Panc1 (cell line): ENCODE measurements at regions not wholly inside any gene's neighbourhood (a gene's known extent, or its start where the extent isn't known, plus 50 kb on each side); places are given as distances from the start of the nearest gene placed in this dataset.

Experiments used
- ATAC-seq: fragments of 200-7000 bp; cut with Tn5 transposase; 2 replicates; pipeline ENCODE4 v1.9.1; 2020; ENCODE audit warnings: mild to moderate bottlenecking, moderate library complexity
- BruUV-seq: library from RNA; stranded (reverse); fragments of 400-500 nt; replicated peaks from 2 replicates; lab custom pipeline; 2021; lab: Mats Ljungman, UMichigan
- CTCF ChIA-PET: fragments of 300-600 bp; sonication (Branson Sonifier 250); formaldehyde crosslinking; loops from one replicate; lab custom pipeline; 2022; ENCODE audit warnings: antibody characterized with exemption; lab: Charles Lee
- POLR2A ChIA-PET: fragments of 300-600 bp; sonication (Branson Sonifier 250); formaldehyde crosslinking; loops from one replicate; lab custom pipeline; 2022; ENCODE audit warnings: antibody characterized with exemption; lab: Charles Lee
- DNase-seq: peaks from one replicate; pipeline ENCODE4 v3.0.0-alpha.2; 2010; ENCODE audit warnings: low read depth, low spot score
- H3K27ac ChIP-seq: 2 replicates; pipeline ENCODE4 v1.5.1; 2011; ENCODE audit warnings: mild to moderate bottlenecking, low read length, inconsistent platforms
- H3K27me3 ChIP-seq: fragments of 200-500 bp; sonication (Bioruptor generic); 2 replicates; pipeline ENCODE4 v1.6.0; 2014; ENCODE audit warnings: low read length, inconsistent platforms; ENCODE audit not compliant: control insufficient read depth, insufficient read depth
- H3K36me3 ChIP-seq: fragments of 200-500 bp; sonication (Bioruptor generic); 2 replicates; pipeline ENCODE4 v1.5.1; 2014; ENCODE audit warnings: inconsistent platforms, mild to moderate bottlenecking, low read length, moderate library complexity; ENCODE audit not compliant: control insufficient read depth, insufficient read depth
- H3K4me1 ChIP-seq: 2 replicates; pipeline ENCODE4 v1.5.1; 2011; ENCODE audit warnings: inconsistent platforms, mild to moderate bottlenecking, low read length, moderate library complexity; ENCODE audit not compliant: control insufficient read depth, insufficient read depth
- H3K4me3 ChIP-seq, 2 experiments: 2 replicates each; pipeline ENCODE4 v1.5.1; 2011 to 2012; ENCODE audit warnings: low read depth in 2 of 2, low read length in 2 of 2, mild to moderate bottlenecking in 2 of 2, inconsistent platforms in 1 of 2, moderate library complexity in 1 of 2
- H3K9me3 ChIP-seq: fragments of 200-500 bp; sonication (Bioruptor generic); 2 replicates; pipeline ENCODE4 v1.5.1; 2014; ENCODE audit warnings: low read depth, mild to moderate bottlenecking, inconsistent platforms, low read length, moderate library complexity; ENCODE audit not compliant: control insufficient read depth, insufficient read depth
- POLR2AphosphoS5 ChIP-seq: IDR thresholded peaks from 2 replicates; pipeline ENCODE4 v1.6.1; 2012; ENCODE audit warnings: mild to moderate bottlenecking, low read depth, low read length, moderate library complexity
- SIN3A ChIP-seq: IDR thresholded peaks from 2 replicates; pipeline ENCODE4 v1.6.1; 2012; ENCODE audit warnings: low read depth, mild to moderate bottlenecking, low read length, moderate library complexity, borderline replicate concordance; ENCODE audit not compliant: insufficient read depth
- TCF7L2 ChIP-seq: IDR thresholded peaks from 2 replicates; pipeline ENCODE4 v1.6.1; 2011; ENCODE audit warnings: mild to moderate bottlenecking, low read depth, low read length, inconsistent platforms
- in situ Hi-C: cut with HindIII; loops from 2 replicates; pipeline ENCODE4 v1.10.0; 2016; ENCODE audit warnings: low sequenced_read_pairs, low pct_unique_long_range_greater_than_20kb
- intact Hi-C: fragments of 100-400 bp; cut with micrococcal nuclease; formaldehyde crosslinking; loops from one replicate; pipeline ENCODE4 v1.10.0; 2022; ENCODE audit not compliant: unreplicated experiment
- TF ChIP-seq, protein P1 (sequence below): fragments of 450-650 bp; IDR thresholded peaks from 2 replicates; pipeline ENCODE4 v1.5.1; 2017; ENCODE audit warnings: mild to moderate bottlenecking
- TF ChIP-seq, protein P2 (sequence below), 2 experiments: IDR thresholded peaks; 2 replicates each; pipeline ENCODE4 v1.6.1; 2011 to 2012; ENCODE audit warnings: low read depth in 2 of 2, control low read depth in 1 of 2, low read length in 1 of 2, mild to moderate bottlenecking in 1 of 2, moderate library complexity in 1 of 2; ENCODE audit not compliant: insufficient read depth in 1 of 2

DNA sequence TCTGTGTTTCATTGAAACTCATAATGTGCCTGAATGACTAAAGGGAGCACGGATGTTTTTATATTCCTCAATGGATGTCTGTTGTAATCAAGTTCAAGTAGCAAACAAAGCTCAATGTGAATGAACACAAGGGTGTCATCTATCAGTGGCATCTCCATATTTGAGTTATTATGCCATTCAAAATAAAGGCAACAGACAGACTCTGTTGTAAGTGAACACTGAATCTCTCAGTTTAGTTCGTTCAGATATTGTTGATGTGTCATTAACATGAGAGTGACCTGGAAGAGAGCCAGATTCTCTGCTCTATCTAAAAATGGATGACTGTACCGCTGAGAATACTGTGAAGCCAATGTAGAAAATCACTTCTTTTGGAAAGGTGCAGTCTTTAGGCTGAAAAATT, 118.7 kb downstream of the NUP35 start:
- BruUV-seq: no TSS peak
- Histone ChIP-seq H3K36me3 (no peaks in the 10 kb centered on the region), H3K9me3 (no peaks in the 10 kb centered on the region), H3K27ac (no peak overlapping the region), H3K4me1 (no peaks in the 10 kb centered on the region), H3K4me3 (no peak overlapping the region), H3K27me3 (no peaks in the 10 kb centered on the region)
- intact Hi-C loops (no loop called here), in situ Hi-C loops (no loop called here)
- TF ChIP-seq, protein P1, sequence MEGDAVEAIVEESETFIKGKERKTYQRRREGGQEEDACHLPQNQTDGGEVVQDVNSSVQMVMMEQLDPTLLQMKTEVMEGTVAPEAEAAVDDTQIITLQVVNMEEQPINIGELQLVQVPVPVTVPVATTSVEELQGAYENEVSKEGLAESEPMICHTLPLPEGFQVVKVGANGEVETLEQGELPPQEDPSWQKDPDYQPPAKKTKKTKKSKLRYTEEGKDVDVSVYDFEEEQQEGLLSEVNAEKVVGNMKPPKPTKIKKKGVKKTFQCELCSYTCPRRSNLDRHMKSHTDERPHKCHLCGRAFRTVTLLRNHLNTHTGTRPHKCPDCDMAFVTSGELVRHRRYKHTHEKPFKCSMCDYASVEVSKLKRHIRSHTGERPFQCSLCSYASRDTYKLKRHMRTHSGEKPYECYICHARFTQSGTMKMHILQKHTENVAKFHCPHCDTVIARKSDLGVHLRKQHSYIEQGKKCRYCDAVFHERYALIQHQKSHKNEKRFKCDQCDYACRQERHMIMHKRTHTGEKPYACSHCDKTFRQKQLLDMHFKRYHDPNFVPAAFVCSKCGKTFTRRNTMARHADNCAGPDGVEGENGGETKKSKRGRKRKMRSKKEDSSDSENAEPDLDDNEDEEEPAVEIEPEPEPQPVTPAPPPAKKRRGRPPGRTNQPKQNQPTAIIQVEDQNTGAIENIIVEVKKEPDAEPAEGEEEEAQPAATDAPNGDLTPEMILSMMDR: no peak
- TF ChIP-seq SIN3A (no peak), TCF7L2 (no peak), POLR2AphosphoS5 (no peak)
- TF ChIP-seq, protein P2, sequence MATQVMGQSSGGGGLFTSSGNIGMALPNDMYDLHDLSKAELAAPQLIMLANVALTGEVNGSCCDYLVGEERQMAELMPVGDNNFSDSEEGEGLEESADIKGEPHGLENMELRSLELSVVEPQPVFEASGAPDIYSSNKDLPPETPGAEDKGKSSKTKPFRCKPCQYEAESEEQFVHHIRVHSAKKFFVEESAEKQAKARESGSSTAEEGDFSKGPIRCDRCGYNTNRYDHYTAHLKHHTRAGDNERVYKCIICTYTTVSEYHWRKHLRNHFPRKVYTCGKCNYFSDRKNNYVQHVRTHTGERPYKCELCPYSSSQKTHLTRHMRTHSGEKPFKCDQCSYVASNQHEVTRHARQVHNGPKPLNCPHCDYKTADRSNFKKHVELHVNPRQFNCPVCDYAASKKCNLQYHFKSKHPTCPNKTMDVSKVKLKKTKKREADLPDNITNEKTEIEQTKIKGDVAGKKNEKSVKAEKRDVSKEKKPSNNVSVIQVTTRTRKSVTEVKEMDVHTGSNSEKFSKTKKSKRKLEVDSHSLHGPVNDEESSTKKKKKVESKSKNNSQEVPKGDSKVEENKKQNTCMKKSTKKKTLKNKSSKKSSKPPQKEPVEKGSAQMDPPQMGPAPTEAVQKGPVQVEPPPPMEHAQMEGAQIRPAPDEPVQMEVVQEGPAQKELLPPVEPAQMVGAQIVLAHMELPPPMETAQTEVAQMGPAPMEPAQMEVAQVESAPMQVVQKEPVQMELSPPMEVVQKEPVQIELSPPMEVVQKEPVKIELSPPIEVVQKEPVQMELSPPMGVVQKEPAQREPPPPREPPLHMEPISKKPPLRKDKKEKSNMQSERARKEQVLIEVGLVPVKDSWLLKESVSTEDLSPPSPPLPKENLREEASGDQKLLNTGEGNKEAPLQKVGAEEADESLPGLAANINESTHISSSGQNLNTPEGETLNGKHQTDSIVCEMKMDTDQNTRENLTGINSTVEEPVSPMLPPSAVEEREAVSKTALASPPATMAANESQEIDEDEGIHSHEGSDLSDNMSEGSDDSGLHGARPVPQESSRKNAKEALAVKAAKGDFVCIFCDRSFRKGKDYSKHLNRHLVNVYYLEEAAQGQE (IDR thresholded peaks at IDR 0.05; ENCODE audit: insufficient read depth in 1 of 2, low read depth in 2 of 2, low read length in 1 of 2): no peak
- CTCF ChIA-PET: interaction anchor here (0.7 kb wide), 1 partner anchor 171 kb away, joined by 7 read pairs; no protein-coding TSS in a partner anchor
- POLR2A ChIA-PET: no interaction called here
- ATAC-seq (no peak), DNase-seq (no peak)

DNA sequence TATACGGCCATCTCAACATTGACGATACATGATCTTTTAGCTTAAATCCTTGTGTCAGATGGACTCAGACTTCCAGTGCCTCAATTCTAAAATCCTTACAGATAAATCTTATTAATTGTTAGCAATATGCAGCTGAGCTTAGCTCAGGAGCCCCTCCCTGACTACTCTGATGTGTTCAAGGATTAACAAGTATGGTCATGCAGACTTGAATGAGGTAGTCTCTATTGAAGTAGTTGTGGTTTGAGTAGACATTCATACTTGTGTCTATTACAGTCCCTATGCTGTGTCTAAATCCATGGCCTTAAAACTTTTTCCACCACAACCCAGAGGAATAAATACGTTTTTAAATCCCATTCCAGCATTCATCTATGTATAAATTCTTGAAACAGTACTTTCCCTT, 119.5 kb downstream of the NUP35 start:
- POLR2A ChIA-PET: no interaction called here
- Histone ChIP-seq H3K36me3 (no peaks in the 10 kb centered on the region), H3K27ac (no peak overlapping the region), H3K27me3 (no peaks in the 10 kb centered on the region), H3K9me3 (no peaks in the 10 kb centered on the region), H3K4me1 (no peaks in the 10 kb centered on the region), H3K4me3 (no peak overlapping the region)
- TF ChIP-seq POLR2AphosphoS5: no peak
- no peak for TF ChIP-seq SIN3A
- TF ChIP-seq, protein P2 (IDR thresholded peaks at IDR 0.05; ENCODE audit: insufficient read depth in 1 of 2, low read depth in 2 of 2, low read length in 1 of 2): no peak
- TF ChIP-seq, protein P1: no peak
- TF ChIP-seq TCF7L2: no peak
- BruUV-seq: no TSS peak
- CTCF ChIA-PET: no interaction called here
- ATAC-seq: no peak
- in situ Hi-C loops (no loop called here), intact Hi-C loops (no loop called here)
- no peak for DNase-seq
